HepG2 (cell line): ENCODE measurements at regions not wholly inside any gene's neighbourhood (a gene's known extent, or its start where the extent isn't known, plus 50 kb on each side); places are given as distances from the start of the nearest gene placed in this dataset.

Source experiments
- RAD51 ChIP-seq: fragments of 450-650 bp; IDR thresholded peaks from 2 replicates; pipeline ENCODE4 v1.6.1; 2016; ENCODE audit warnings: borderline replicate concordance
- ZNF121 ChIP-seq: sonication (generic); formaldehyde crosslinking; IDR thresholded peaks from 2 replicates; pipeline ENCODE4 v1.5.0; 2020; ENCODE audit warnings: mild to moderate bottlenecking, missing genetic modification reagents

GRCh38 chr7:131638641-131639430 lies 82.4 kb upstream of the PODXL start:
- TF ChIP-seq ZNF121, result no peak
- TF ChIP-seq RAD51, result no peak
